Panc1 (cell line): ENCODE measurements at regions not wholly inside any gene's neighbourhood (a gene's known extent, or its start where the extent isn't known, plus 50 kb on each side); places are given as distances from the start of the nearest gene placed in this dataset.

ENCODE experiments used
- ATAC-seq: fragments of 200-7000 bp; cut with Tn5 transposase; 2 replicates; pipeline ENCODE4 v1.9.1; 2020; ENCODE audit warnings: mild to moderate bottlenecking, moderate library complexity
- BruUV-seq: library from RNA; stranded (reverse); fragments of 400-500 nt; replicated peaks from 2 replicates; lab custom pipeline; 2021; lab: Mats Ljungman, UMichigan
- CTCF ChIA-PET: fragments of 300-600 bp; sonication (Branson Sonifier 250); formaldehyde crosslinking; loops from one replicate; lab custom pipeline; 2022; ENCODE audit warnings: antibody characterized with exemption; lab: Charles Lee
- POLR2A ChIA-PET: fragments of 300-600 bp; sonication (Branson Sonifier 250); formaldehyde crosslinking; loops from one replicate; lab custom pipeline; 2022; ENCODE audit warnings: antibody characterized with exemption; lab: Charles Lee
- DNase-seq: peaks from one replicate; pipeline ENCODE4 v3.0.0-alpha.2; 2010; ENCODE audit warnings: low read depth, low spot score
- H3K27ac ChIP-seq: 2 replicates; pipeline ENCODE4 v1.5.1; 2011; ENCODE audit warnings: mild to moderate bottlenecking, low read length, inconsistent platforms
- H3K27me3 ChIP-seq: fragments of 200-500 bp; sonication (Bioruptor generic); 2 replicates; pipeline ENCODE4 v1.6.0; 2014; ENCODE audit warnings: low read length, inconsistent platforms; ENCODE audit not compliant: control insufficient read depth, insufficient read depth
- H3K36me3 ChIP-seq: fragments of 200-500 bp; sonication (Bioruptor generic); 2 replicates; pipeline ENCODE4 v1.5.1; 2014; ENCODE audit warnings: inconsistent platforms, mild to moderate bottlenecking, low read length, moderate library complexity; ENCODE audit not compliant: control insufficient read depth, insufficient read depth
- H3K4me1 ChIP-seq: 2 replicates; pipeline ENCODE4 v1.5.1; 2011; ENCODE audit warnings: inconsistent platforms, mild to moderate bottlenecking, low read length, moderate library complexity; ENCODE audit not compliant: control insufficient read depth, insufficient read depth
- H3K4me3 ChIP-seq, 2 experiments: 2 replicates each; pipeline ENCODE4 v1.5.1; 2011 to 2012; ENCODE audit warnings: low read depth in 2 of 2, low read length in 2 of 2, mild to moderate bottlenecking in 2 of 2, inconsistent platforms in 1 of 2, moderate library complexity in 1 of 2
- H3K9me3 ChIP-seq: fragments of 200-500 bp; sonication (Bioruptor generic); 2 replicates; pipeline ENCODE4 v1.5.1; 2014; ENCODE audit warnings: low read depth, mild to moderate bottlenecking, inconsistent platforms, low read length, moderate library complexity; ENCODE audit not compliant: control insufficient read depth, insufficient read depth
- CTCF ChIP-seq: fragments of 450-650 bp; IDR thresholded peaks from 2 replicates; pipeline ENCODE4 v1.5.1; 2017; ENCODE audit warnings: mild to moderate bottlenecking
- POLR2AphosphoS5 ChIP-seq: IDR thresholded peaks from 2 replicates; pipeline ENCODE4 v1.6.1; 2012; ENCODE audit warnings: mild to moderate bottlenecking, low read depth, low read length, moderate library complexity
- SIN3A ChIP-seq: IDR thresholded peaks from 2 replicates; pipeline ENCODE4 v1.6.1; 2012; ENCODE audit warnings: low read depth, mild to moderate bottlenecking, low read length, moderate library complexity, borderline replicate concordance; ENCODE audit not compliant: insufficient read depth
- TCF7L2 ChIP-seq: IDR thresholded peaks from 2 replicates; pipeline ENCODE4 v1.6.1; 2011; ENCODE audit warnings: mild to moderate bottlenecking, low read depth, low read length, inconsistent platforms
- in situ Hi-C: cut with HindIII; loops from 2 replicates; pipeline ENCODE4 v1.10.0; 2016; ENCODE audit warnings: low sequenced_read_pairs, low pct_unique_long_range_greater_than_20kb
- intact Hi-C: fragments of 100-400 bp; cut with micrococcal nuclease; formaldehyde crosslinking; loops from one replicate; pipeline ENCODE4 v1.10.0; 2022; ENCODE audit not compliant: unreplicated experiment
- TF ChIP-seq, protein P1 (sequence below), 2 experiments: IDR thresholded peaks; 2 replicates each; pipeline ENCODE4 v1.6.1; 2011 to 2012; ENCODE audit warnings: low read depth in 2 of 2, control low read depth in 1 of 2, low read length in 1 of 2, mild to moderate bottlenecking in 1 of 2, moderate library complexity in 1 of 2; ENCODE audit not compliant: insufficient read depth in 1 of 2

DNA sequence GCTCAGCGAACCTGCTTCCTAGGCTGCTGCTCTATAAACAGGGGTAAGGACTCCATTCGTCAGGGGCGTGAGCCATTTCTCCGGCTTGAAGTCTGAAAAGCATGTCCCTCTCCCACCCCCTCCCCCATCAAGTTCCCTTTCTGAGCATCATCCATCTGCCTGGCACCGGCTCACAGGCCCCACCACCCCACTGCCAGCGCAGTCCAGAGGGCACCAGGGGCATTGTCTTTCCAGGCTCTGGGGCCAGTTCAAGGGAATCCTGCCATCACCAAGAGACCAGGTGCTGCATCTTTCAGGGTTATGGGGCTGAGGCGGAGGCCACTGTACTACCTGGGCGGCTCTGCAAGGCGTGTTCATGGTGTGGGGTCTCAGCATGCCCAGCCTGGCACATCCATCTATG lies 64.7 kb upstream of the EDAR start:
- TF ChIP-seq POLR2AphosphoS5 (no peak), TCF7L2 (no peak)
- TF ChIP-seq, protein P1, sequence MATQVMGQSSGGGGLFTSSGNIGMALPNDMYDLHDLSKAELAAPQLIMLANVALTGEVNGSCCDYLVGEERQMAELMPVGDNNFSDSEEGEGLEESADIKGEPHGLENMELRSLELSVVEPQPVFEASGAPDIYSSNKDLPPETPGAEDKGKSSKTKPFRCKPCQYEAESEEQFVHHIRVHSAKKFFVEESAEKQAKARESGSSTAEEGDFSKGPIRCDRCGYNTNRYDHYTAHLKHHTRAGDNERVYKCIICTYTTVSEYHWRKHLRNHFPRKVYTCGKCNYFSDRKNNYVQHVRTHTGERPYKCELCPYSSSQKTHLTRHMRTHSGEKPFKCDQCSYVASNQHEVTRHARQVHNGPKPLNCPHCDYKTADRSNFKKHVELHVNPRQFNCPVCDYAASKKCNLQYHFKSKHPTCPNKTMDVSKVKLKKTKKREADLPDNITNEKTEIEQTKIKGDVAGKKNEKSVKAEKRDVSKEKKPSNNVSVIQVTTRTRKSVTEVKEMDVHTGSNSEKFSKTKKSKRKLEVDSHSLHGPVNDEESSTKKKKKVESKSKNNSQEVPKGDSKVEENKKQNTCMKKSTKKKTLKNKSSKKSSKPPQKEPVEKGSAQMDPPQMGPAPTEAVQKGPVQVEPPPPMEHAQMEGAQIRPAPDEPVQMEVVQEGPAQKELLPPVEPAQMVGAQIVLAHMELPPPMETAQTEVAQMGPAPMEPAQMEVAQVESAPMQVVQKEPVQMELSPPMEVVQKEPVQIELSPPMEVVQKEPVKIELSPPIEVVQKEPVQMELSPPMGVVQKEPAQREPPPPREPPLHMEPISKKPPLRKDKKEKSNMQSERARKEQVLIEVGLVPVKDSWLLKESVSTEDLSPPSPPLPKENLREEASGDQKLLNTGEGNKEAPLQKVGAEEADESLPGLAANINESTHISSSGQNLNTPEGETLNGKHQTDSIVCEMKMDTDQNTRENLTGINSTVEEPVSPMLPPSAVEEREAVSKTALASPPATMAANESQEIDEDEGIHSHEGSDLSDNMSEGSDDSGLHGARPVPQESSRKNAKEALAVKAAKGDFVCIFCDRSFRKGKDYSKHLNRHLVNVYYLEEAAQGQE (IDR thresholded peaks at IDR 0.05; ENCODE audit: insufficient read depth in 1 of 2, low read depth in 2 of 2, low read length in 1 of 2), result no peak
- intact Hi-C loops, result no loop called here
- ATAC-seq, result no peak
- in situ Hi-C loops, result no loop called here
- ChIA-PET CTCF (no interaction called here), POLR2A (no interaction called here)
- Histone ChIP-seq H3K4me3 (no peak overlapping the region), H3K27ac (no peak overlapping the region), H3K9me3 (no peaks in the 10 kb centered on the region), H3K4me1 (no peaks in the 10 kb centered on the region), H3K36me3 (no peaks in the 10 kb centered on the region), H3K27me3 (peaks cover 3% of the 10 kb centered on the region; the same call in 1 of the 2 replicates)
- BruUV-seq, result no TSS peak
- DNase-seq, result no peak

- Histone ChIP-seq H3K36me3 (no peaks in the 10 kb centered on the region), H3K9me3 (no peaks in the 10 kb centered on the region), H3K4me1 (no peaks in the 10 kb centered on the region), H3K4me3 (no peak overlapping the region), H3K27ac (no peak overlapping the region), H3K27me3 (peaks cover 3% of the 10 kb centered on the region; the same call in 1 of the 2 replicates)
- TF ChIP-seq POLR2AphosphoS5 (no peak), CTCF (no peak; the same call in 1 of the 2 replicates), SIN3A (no peak), TCF7L2 (no peak)
- TF ChIP-seq, protein P1 (IDR thresholded peaks at IDR 0.05; ENCODE audit: insufficient read depth in 1 of 2, low read depth in 2 of 2, low read length in 1 of 2), result no peak
- no TSS peak for BruUV-seq
- ChIA-PET POLR2A (no interaction called here), CTCF (no interaction called here)
- DNase-seq (no peak), ATAC-seq (no peak; the same call in 1 of the 2 replicates)
- intact Hi-C loops (no loop called here), in situ Hi-C loops (no loop called here)
Measured at GRCh38 chr2:109052922-109053321, 63.9 kb upstream of the EDAR start.
